ENCODE measurements at regions not wholly inside any gene's neighbourhood (a gene's known extent, or its start where the extent isn't known, plus 50 kb on each side); places are given as distances from the start of the nearest gene placed in this dataset.

DNA sequence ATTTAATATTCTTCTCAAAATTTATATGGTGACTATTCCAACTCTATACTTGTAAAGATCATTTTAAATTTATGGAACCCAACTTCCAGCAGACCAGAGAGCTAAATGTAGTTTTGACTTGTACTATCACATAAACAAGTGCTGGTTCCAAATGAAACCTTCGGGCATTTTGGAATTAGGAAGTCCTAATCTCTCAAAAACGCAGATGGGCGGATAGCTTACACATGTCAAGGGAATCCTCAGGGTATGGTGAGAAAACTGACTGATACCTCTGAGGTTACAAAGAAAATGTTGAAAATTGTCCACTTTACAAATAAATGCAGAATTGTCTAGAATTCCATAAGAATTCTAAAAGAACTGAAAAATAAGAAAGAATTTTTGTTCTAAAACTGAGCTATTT lies 224.1 kb downstream of the SS18 start:
- DNase-seq = no peak

- DNase-seq = no peak
These were observed 227.4 kb downstream of the SS18 start for GRCh38 chr18:25862881-25863600.

DNA sequence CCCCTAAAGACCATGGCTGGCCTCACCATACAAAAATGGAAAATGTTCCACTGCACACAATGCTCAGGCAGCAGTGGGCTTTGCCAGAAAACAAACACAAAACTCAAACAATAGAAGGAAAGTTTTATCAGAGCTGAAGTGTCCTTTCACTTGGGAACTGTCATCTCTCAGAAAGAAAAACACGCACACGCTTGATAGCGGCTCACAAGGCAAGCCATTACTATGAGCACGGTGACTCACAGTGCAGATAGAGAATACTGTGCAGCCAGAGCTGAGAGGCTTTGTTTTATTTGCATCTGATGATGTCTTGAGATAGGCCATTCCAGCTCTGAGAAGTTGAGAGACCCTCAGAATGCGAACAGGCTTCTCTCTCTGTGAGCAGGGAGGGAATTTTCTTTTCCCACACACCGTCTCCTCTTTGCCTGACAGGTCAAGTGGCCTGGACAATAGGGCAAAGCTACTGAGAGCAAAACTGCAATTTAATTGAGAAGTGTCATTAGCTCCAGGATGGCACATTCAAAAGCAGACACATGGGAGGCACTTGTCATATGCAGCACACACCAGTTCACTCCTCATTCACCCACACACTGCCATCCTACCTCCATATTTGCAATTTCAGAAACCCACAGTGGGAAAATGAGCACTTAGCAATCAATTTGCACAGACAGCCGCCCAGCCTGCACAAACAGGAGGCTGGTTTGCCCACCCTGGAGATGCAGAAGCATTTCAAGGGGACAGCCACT lies 236.6 kb downstream of the SS18 start:
- DNase-seq = no peak

DNA sequence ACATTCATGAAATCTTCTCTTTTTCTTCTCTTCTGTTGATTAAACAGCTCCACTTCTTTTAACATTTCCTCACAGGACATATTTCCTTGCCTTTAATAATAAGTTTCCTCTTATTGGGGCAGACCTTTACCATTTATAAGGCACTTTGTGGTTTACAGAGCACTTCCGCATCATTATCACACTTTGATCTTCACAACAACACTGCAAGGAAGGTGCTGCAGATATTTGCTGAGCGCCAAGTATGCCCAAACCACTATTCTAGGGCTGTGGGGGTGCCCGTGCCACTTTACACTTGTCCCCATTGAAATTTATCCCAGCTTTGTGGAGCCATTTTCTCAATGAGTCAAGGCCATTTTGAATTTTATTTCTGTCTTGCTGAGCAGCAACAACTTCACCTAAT lies 246.6 kb downstream of the SS18 start:
- no peak for DNase-seq

DNA sequence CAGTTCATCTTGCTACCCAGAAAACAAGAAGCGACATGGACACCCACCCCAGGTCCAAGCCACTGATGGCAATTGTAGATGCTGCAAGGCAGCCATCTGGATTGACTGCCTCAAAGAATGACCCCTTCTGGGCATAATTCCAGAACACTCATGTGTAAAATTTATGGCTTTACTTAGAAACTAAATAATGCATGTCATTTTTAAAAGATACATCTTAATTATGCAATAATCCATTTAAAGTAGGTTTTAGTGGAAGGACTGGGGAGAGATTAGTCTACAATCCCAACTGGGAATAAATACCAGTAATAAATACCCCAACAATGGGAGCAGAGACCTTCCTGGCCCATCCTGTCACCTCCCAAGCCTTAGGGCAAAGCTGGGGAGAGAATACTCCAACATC lies 247.7 kb downstream of the SS18 start:
- no peak for DNase-seq

DNA sequence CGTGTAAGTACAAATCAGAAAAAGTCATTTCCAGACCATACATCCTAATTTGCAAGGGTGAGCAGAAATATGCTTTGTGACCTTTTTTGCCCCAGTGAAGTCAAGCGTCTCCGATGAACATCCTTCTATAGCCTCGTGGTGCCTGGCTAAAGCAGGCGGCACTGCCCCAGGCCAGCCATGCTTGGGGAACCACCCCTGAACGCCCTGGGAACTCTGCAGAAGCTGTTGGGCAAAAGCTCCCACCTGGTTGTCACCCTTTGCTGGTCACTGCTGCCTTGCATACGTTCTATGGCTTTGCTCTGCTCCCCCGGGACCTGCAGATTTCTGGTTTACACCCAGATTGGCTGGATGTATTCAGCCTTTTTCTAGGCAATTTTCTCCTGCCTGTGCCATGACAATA lies 256.4 kb downstream of the SS18 start:
- no peak for DNase-seq

- DNase-seq = peak; percentile 68
These were observed 258.3 kb downstream of the SS18 start for GRCh38 chr18:25832001-25832604.

DNA sequence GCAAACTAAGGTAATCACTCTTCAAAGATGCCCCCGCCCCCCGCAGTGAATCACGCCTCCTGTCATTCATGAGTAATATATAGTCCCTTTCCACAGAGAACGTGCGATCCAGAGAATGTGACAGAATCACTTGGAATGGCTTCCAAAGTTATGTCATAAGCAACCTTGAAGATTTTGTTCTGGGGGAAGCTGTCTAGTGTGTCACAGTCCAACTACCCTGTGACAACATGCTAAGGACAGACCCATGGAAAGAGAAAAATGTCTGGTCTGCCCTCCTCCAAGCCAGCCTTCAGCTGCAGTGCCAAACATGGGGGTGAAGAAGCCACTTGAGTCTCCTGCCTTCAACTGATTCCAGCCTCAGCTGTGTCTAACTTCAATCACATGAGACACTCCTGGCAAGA lies 259.1 kb downstream of the SS18 start:
- DNase-seq = no peak

GRCh38 chr18:25830787-25831186 lies 259.6 kb downstream of the SS18 start:
- peak; percentile 3 for DNase-seq

- no peak for DNase-seq
These were observed 262.4 kb downstream of the SS18 start for GRCh38 chr18:25827961-25828561.

DNA sequence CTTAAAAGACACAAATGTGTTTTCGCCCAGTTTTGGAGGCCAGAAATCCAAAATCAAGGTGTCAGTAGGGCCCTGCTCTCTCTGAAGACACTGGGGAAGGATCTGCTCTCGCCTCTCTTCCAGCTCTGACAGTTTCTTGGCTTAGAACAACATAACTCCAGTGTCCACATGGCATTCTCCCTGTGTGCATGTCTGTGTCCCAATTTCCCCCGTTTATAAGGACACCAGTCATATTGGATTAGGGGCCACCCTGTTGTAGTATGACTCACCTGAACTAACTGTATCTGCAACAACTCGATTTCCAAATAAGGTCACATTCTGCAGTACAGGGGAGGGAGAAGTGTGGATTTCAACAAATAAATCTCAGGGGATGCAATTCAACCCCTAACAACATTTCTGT lies 263.2 kb downstream of the SS18 start:
- no peak for DNase-seq

DNA sequence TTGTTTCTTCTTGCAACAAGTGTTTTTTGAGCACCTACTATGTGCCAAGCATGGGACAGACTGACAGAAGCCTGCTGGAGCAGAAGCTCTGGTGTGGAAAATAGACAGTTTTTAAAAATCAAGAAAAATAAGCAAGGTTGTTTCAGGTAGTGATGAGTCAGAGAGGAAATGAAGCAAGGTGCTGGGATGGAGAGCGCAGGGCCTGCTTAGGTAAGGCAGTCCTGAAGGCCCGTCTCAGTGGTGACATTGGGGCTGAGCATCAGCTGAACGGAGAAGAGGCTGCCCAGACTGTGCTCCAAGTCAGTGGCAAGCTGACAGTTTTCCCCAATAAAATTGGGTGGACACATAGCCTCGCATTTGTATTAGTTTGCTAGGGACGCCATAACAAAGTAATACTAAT lies 263.6 kb downstream of the SS18 start:
- no peak for DNase-seq

DNA sequence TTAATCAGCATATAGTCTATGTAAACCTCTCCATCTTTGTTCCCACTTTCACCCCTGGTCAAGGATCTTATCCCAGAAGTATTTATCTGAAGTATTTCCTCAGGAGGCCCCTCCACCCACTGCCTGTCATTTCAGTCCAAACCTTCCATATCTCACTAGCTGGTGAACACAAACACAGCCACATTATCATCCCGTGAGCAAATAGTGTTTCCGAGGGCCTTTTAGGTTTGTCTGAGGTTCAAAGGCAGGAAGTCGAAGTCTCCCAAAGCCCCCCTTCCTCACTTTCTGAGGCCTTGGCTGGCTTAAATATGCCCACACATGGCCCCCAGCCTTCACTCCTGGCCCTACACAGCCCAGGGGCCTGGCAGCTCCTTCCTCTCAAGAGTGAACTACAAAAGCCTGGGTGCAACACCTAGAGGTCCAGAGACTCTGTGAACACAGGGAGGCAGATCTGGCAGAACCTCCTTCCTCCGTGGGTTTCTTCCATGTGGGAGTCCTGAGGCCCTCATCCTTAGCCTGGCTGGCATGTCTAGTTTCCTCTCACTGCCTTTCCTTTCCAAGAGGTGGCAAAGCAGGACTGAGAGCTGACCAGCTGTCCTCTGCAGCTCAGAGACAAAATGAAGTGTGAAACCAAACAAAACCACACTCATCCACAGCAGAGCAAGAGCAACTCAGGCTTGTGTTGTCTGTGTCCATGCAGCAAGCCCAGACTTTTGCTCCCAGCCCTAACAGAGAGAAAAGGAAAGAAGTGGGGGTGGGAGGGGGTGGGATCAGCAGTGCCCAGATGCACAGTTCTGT lies 264.2 kb downstream of the SS18 start:
- DNase-seq = no peak

DNA sequence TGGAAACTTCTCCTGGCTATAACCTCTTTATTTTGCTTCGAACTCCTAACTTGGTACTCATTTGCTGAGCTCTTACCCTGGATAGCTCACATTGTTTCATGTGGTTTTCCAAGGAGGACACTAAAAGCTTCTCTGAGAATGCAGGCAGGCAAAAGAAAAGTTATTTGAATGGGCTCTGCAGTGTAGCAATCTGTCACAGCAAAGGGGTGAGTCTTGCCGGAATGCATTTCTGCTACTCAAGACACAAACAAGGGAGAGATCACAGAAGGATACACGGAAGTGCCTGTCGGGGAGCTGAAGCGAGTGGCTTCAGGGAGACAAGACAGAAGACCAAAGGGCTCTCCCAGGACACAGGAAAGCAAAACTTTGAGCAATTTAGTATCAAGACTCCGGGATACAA lies 265.4 kb downstream of the SS18 start:
- no peak for DNase-seq

DNA sequence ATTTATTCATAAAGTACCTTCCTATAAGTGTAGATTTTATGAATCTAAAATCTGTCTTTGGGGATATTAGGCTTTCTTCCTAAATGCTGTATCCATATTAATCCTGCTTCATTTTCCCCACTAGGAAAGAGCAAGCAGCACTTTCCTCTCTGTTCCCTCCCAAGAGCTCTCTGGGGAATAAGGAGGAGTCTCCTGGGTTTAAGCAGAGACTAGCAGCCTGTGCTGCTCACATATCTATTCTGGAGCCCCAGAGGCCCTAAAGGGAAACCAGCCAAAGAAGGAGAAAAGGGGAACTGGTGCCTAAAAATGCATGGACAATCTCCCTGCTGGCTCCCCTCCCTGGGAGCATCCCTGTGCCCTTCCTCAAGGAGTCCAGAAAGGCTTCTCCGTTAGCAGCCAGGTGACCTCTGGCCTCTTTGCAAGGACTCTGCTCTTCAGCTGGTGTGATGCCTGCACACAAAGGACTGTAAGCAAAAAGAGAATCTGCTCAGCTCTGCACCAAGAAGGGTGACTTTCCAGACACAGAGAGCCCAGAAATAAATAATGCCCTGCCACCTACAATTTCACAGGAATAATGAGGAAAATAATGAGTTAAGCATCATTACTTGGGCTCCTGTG lies 270.6 kb downstream of the SS18 start:
- no peak for DNase-seq

DNA sequence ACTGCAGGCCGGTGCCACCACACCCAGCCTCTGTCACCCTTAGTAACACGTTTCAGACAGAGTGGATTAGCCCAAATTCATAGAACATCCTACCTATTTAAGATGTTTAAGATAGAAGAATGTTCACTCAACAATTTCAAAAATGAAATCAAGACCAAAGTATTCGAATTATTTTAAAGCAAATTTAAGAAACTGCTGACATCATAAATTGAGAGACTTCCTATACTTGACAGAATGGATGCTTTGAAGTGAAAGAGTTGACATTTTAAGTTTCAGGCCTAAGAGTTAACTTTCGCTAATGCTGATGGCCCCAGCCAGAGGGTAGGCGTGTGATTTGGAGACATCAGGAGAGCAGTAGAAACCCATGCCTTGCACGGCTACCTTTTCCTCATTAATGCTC lies 271.9 kb downstream of the SS18 start:
- no peak for DNase-seq

DNA sequence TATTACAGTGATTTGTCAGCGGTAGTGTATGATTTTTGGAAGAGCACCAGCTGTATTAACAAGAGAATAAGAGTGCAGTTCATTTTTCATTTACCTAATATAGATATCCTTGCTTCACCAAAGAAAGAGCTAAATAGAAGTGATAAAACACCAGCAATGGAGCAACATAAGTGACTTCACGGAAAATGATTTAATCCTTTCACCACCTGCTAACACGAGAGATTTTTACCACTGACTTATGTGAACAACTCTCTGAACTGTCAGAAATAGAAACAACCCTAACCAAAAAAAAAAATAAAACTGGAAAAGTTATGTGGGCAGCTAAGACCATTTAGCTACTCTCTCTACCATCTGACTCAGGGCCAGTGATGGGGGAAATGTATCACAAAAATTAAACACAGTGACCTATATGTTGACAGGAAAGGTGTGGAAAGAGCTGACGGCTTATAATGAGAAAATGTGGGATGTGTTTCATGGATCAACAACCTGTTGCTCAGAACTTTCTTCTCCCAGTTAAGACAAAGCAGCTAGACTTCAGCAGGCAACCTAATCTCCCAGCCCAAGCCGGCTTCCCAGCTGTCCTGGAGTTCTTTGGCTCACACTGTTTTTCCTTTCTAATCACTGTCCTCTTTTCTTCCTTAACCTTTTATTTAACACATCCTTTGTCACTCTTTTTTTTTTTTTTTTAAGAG lies 272.7 kb downstream of the SS18 start:
- DNase-seq = no peak

GRCh38 chr18:25815659-25816058 lies 274.8 kb downstream of the SS18 start:
- no peak for DNase-seq

DNA sequence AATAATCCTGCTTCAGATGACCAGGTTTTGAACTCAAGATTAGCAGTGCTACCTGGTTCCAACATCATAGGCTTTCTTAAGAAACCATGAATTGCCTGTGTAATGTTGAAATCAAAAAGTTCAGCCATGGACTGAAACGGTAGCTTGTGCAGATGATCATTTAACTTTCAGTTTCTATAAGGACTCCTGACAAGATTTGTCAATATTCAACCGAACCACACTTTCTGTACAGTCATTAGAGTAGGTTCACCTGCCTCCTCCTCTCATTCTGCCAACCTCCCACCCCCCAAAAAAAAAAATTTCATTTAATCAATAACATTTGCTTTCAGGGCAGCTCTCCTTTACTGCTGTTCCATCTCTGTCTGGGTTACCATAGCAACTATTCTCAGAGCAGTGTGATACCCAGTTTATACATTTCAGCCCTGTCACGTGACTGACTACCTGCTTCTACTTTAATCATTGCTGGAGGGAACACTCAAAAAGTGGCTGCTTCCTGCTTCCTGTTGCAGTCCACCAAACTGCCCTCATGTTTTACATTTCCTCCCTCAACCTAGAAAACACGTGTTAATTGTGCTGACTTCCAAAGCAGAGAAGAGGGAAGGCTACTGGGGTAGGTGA lies 275.5 kb downstream of the SS18 start:
- no peak for DNase-seq

DNA sequence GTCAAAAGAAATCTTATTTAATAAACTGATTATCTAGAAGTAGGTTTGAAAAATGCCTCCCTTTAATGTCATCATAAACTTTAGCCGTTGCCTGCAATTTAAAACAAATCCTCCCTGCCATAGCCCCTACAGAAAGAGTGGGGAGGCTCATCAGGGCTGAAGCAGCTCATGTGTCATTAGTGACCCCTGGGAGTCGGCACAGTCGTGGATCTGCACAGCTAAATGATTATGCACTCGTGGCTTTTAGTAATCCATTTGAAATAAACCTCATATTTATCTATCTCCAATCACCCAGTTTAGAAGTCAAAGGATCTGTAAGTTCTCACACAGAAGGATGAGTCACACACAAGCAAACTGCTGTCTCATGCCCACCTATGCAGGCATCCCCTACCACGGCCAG lies 277.3 kb downstream of the SS18 start:
- no peak for DNase-seq

DNA sequence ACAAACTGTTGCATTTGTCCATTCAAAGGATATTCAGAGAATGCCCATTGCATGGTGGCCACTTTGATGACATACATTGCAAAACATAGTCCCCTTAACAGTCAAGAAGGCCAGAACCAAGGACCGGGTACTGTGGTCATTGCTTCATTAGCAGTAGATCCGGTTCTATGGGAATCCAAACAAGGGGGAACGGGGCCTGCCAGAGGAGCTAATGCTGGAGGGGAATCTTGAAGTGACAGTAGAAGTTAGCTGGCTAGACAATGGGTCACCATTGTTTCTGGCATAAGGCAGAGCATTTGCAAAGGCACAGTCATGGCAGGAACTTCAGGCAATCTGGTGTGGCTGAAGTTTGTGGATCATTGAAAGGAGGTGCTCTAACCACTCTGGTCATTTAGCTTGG lies 279.7 kb downstream of the SS18 start:
- no peak for DNase-seq
